Neuron (in vitro differentiated cells): ENCODE measurements at regions not wholly inside any gene's neighbourhood (a gene's known extent, or its start where the extent isn't known, plus 50 kb on each side); places are given as distances from the start of the nearest gene placed in this dataset.

Experiments
- H2AFZ ChIP-seq: one replicate; pipeline ENCODE4 v1.6.1; 2013; ENCODE audit warnings: low read depth, mild to moderate bottlenecking, inconsistent platforms, low read length, moderate library complexity
- H3K27me3 ChIP-seq: one replicate; pipeline ENCODE4 v1.6.1; 2013; ENCODE audit warnings: low read length; ENCODE audit not compliant: insufficient read depth
- H3K36me3 ChIP-seq: one replicate; pipeline ENCODE4 v1.6.1; 2013; ENCODE audit warnings: low read length; ENCODE audit not compliant: insufficient read depth
- H3K4me1 ChIP-seq: one replicate; pipeline ENCODE4 v1.6.1; 2013; ENCODE audit warnings: low read length; ENCODE audit not compliant: insufficient read depth
- H3K4me3 ChIP-seq: 2 replicates; pipeline ENCODE4 v1.5.1; 2013; ENCODE audit warnings: mild to moderate bottlenecking, low read length, moderate library complexity
- H3K9me3 ChIP-seq: one replicate; pipeline ENCODE4 v1.6.1; 2013; ENCODE audit warnings: low read length

GRCh38 chr1:81466961-81467360, 333.8 kb upstream of the ADGRL2 start:
- Histone ChIP-seq H3K36me3 (no peaks in the 10 kb centered on the region), H3K9me3 (no peaks in the 10 kb centered on the region), H3K27me3 (no peaks in the 10 kb centered on the region), H3K4me1 (peaks cover 85% of the 10 kb centered on the region), H3K4me3 (peak overlapping the region; percentile 18), H2AFZ (no peak overlapping the region)

GRCh38 chr1:81463936-81464837, 336.5 kb upstream of the ADGRL2 start:
- no peak overlapping the region for H2AFZ ChIP-seq
- no peaks in the 10 kb centered on the region for H3K9me3 ChIP-seq
- no peaks in the 10 kb centered on the region for H3K27me3 ChIP-seq
- H3K36me3 ChIP-seq = no peaks in the 10 kb centered on the region
- H3K4me3 ChIP-seq = peak overlapping the region; percentile 2
- peaks cover 66% of the 10 kb centered on the region for H3K4me1 ChIP-seq

- Histone ChIP-seq H3K27me3 (no peaks in the 10 kb centered on the region), H3K4me3 (no peak overlapping the region), H3K4me1 (peaks cover 16% of the 10 kb centered on the region), H3K36me3 (no peaks in the 10 kb centered on the region), H2AFZ (no peak overlapping the region), H3K9me3 (no peaks in the 10 kb centered on the region)
Measured at GRCh38 chr1:81459043-81459442, 341.7 kb upstream of the ADGRL2 start.

- Histone ChIP-seq H3K4me1 (peaks cover 8% of the 10 kb centered on the region), H3K36me3 (no peaks in the 10 kb centered on the region), H3K4me3 (no peak overlapping the region), H3K9me3 (no peaks in the 10 kb centered on the region), H3K27me3 (no peaks in the 10 kb centered on the region), H2AFZ (no peak overlapping the region)
Measured at GRCh38 chr1:81458186-81458585, 342.5 kb upstream of the ADGRL2 start.

GRCh38 chr1:81455481-81455880, 345.3 kb upstream of the ADGRL2 start:
- Histone ChIP-seq H2AFZ (no peak overlapping the region), H3K4me1 (no peaks in the 10 kb centered on the region), H3K4me3 (no peak overlapping the region), H3K9me3 (no peaks in the 10 kb centered on the region), H3K27me3 (no peaks in the 10 kb centered on the region), H3K36me3 (no peaks in the 10 kb centered on the region)

GRCh38 chr1:81453971-81454370, 346.8 kb upstream of the ADGRL2 start:
- no peak overlapping the region for H2AFZ ChIP-seq
- H3K27me3 ChIP-seq = no peaks in the 10 kb centered on the region
- H3K9me3 ChIP-seq = no peaks in the 10 kb centered on the region
- no peak overlapping the region for H3K4me3 ChIP-seq
- no peaks in the 10 kb centered on the region for H3K4me1 ChIP-seq
- H3K36me3 ChIP-seq = no peaks in the 10 kb centered on the region

GRCh38 chr1:81453367-81453703, 347.4 kb upstream of the ADGRL2 start:
- Histone ChIP-seq H3K36me3 (peaks cover 2% of the 10 kb centered on the region), H3K4me3 (no peak overlapping the region), H3K4me1 (no peaks in the 10 kb centered on the region), H2AFZ (no peak overlapping the region), H3K27me3 (no peaks in the 10 kb centered on the region), H3K9me3 (no peaks in the 10 kb centered on the region)

GRCh38 chr1:81452693-81453366, 347.9 kb upstream of the ADGRL2 start:
- H3K4me1 ChIP-seq = no peaks in the 10 kb centered on the region
- H3K36me3 ChIP-seq = peaks cover 2% of the 10 kb centered on the region
- H3K4me3 ChIP-seq = no peak overlapping the region
- H2AFZ ChIP-seq = no peak overlapping the region
- H3K27me3 ChIP-seq = no peaks in the 10 kb centered on the region
- H3K9me3 ChIP-seq = peaks cover under 1% of the 10 kb centered on the region

GRCh38 chr1:81449786-81450185, 350.9 kb upstream of the ADGRL2 start:
- no peak overlapping the region for H3K4me3 ChIP-seq
- no peaks in the 10 kb centered on the region for H3K4me1 ChIP-seq
- H3K9me3 ChIP-seq = peaks cover 4% of the 10 kb centered on the region
- H3K36me3 ChIP-seq = peaks cover 7% of the 10 kb centered on the region
- H3K27me3 ChIP-seq = no peaks in the 10 kb centered on the region
- H2AFZ ChIP-seq = no peak overlapping the region

GRCh38 chr1:81446000-81446669, 354.6 kb upstream of the ADGRL2 start:
- H2AFZ ChIP-seq = no peak overlapping the region
- peaks cover 4% of the 10 kb centered on the region for H3K9me3 ChIP-seq
- H3K36me3 ChIP-seq = peaks cover 7% of the 10 kb centered on the region
- H3K4me3 ChIP-seq = no peak overlapping the region
- H3K27me3 ChIP-seq = no peaks in the 10 kb centered on the region
- H3K4me1 ChIP-seq = no peaks in the 10 kb centered on the region

GRCh38 chr1:81443288-81443687, 357.4 kb upstream of the ADGRL2 start:
- Histone ChIP-seq H3K9me3 (peaks cover 14% of the 10 kb centered on the region), H3K27me3 (no peaks in the 10 kb centered on the region), H2AFZ (no peak overlapping the region), H3K36me3 (peaks cover 4% of the 10 kb centered on the region), H3K4me1 (no peaks in the 10 kb centered on the region), H3K4me3 (no peak overlapping the region)

GRCh38 chr1:81439046-81439823, 361.5 kb upstream of the ADGRL2 start:
- H3K9me3 ChIP-seq = peaks cover 10% of the 10 kb centered on the region
- H2AFZ ChIP-seq = no peak overlapping the region
- no peak overlapping the region for H3K4me3 ChIP-seq
- H3K4me1 ChIP-seq = peaks cover 5% of the 10 kb centered on the region
- H3K36me3 ChIP-seq = no peaks in the 10 kb centered on the region
- H3K27me3 ChIP-seq = no peaks in the 10 kb centered on the region
